HG03439 (cell line): ENCODE measurements at regions not wholly inside any gene's neighbourhood (a gene's known extent, or its start where the extent isn't known, plus 50 kb on each side); places are given as distances from the start of the nearest gene placed in this dataset.
A peak's percentile ranks its signal among the peaks of the same experiment; 100 is the strongest.

ENCODE experiments used
- ATAC-seq: cut with Tn5 transposase; IDR thresholded peaks from one replicate; pipeline ENCODE4 v1.9.1; 2021; ENCODE audit warnings: mild to moderate bottlenecking, moderate library complexity; ENCODE audit not compliant: unreplicated experiment

- no peak for ATAC-seq
Observed at GRCh38 chr4:137688651-137689050, 156.4 kb upstream of the PCDH18 start.

- no peak for ATAC-seq
Observed at GRCh38 chr4:137685357-137685756, 153.1 kb upstream of the PCDH18 start.

- no peak for ATAC-seq
Observed at GRCh38 chr4:137681081-137681480, 148.8 kb upstream of the PCDH18 start.

- no peak for ATAC-seq
Observed at GRCh38 chr4:137678796-137679195, 146.5 kb upstream of the PCDH18 start.

- ATAC-seq: no peak
Observed at GRCh38 chr4:137677863-137678262, 145.6 kb upstream of the PCDH18 start.

GRCh38 chr4:137676357-137676998, 144.2 kb upstream of the PCDH18 start:
- no peak for ATAC-seq

- ATAC-seq: no peak
Observed at GRCh38 chr4:137674066-137674465, 141.8 kb upstream of the PCDH18 start.

GRCh38 chr4:137668885-137669545, 136.7 kb upstream of the PCDH18 start:
- no peak for ATAC-seq

- no peak for ATAC-seq
Observed at GRCh38 chr4:137664416-137664815, 132.1 kb upstream of the PCDH18 start.

- no peak for ATAC-seq
Observed at GRCh38 chr4:137664046-137664387, 131.7 kb upstream of the PCDH18 start.

GRCh38 chr4:137663251-137664045, 131.2 kb upstream of the PCDH18 start:
- no peak for ATAC-seq

- no peak for ATAC-seq
Observed at GRCh38 chr4:137661693-137662092, 129.4 kb upstream of the PCDH18 start.

- ATAC-seq: no peak
Observed at GRCh38 chr4:137660211-137660610, 127.9 kb upstream of the PCDH18 start.

GRCh38 chr4:137659431-137659830, 127.1 kb upstream of the PCDH18 start:
- ATAC-seq: no peak

GRCh38 chr4:137656661-137657060, 124.4 kb upstream of the PCDH18 start:
- ATAC-seq: no peak

GRCh38 chr4:137655302-137655701, 123.0 kb upstream of the PCDH18 start:
- no peak for ATAC-seq

GRCh38 chr4:137651128-137651527, 118.8 kb upstream of the PCDH18 start:
- no peak for ATAC-seq

- ATAC-seq: no peak
Observed at GRCh38 chr4:137649711-137650450, 117.6 kb upstream of the PCDH18 start.

GRCh38 chr4:137648531-137648930, 116.2 kb upstream of the PCDH18 start:
- ATAC-seq: no peak

GRCh38 chr4:137647375-137647774, 115.1 kb upstream of the PCDH18 start:
- ATAC-seq: peak; percentile 81

- no peak for ATAC-seq
Observed at GRCh38 chr4:137644201-137644600, 111.9 kb upstream of the PCDH18 start.
